HG03520 (cell line): ENCODE measurements at regions not wholly inside any gene's neighbourhood (a gene's known extent, or its start where the extent isn't known, plus 50 kb on each side); places are given as distances from the start of the nearest gene placed in this dataset.
A peak's percentile ranks its signal among the peaks of the same experiment; 100 is the strongest.

Source experiments
- ATAC-seq: cut with Tn5 transposase; IDR thresholded peaks from one replicate; pipeline ENCODE4 v1.9.1; 2021; ENCODE audit warnings: mild to moderate bottlenecking, moderate library complexity; ENCODE audit not compliant: unreplicated experiment

GRCh38 chr12:93149229-93149628 lies 220.1 kb upstream of the EEA1 start:
- no peak for ATAC-seq

GRCh38 chr12:93151079-93151762 lies 222.1 kb upstream of the EEA1 start:
- no peak for ATAC-seq

- no peak for ATAC-seq
Observed at GRCh38 chr12:93152617-93153016, 223.5 kb upstream of the EEA1 start.

GRCh38 chr12:93153321-93153720 lies 224.2 kb upstream of the EEA1 start:
- ATAC-seq: no peak

- no peak for ATAC-seq
Observed at GRCh38 chr12:93154096-93154728, 223.5 kb upstream of the NUDT4 start.

- no peak for ATAC-seq
Observed at GRCh38 chr12:93154753-93155480, 222.8 kb upstream of the NUDT4 start.

- ATAC-seq: no peak
Observed at GRCh38 chr12:93156086-93156716, 221.5 kb upstream of the NUDT4 start.

- ATAC-seq: no peak
Observed at GRCh38 chr12:93157279-93157678, 220.4 kb upstream of the NUDT4 start.

- ATAC-seq: no peak
Observed at GRCh38 chr12:93158065-93158843, 219.5 kb upstream of the NUDT4 start.

GRCh38 chr12:93163260-93164036 lies 214.3 kb upstream of the NUDT4 start:
- ATAC-seq: no peak

GRCh38 chr12:93164103-93164880 lies 213.4 kb upstream of the NUDT4 start:
- no peak for ATAC-seq

GRCh38 chr12:93165384-93165932 lies 212.3 kb upstream of the NUDT4 start:
- no peak for ATAC-seq

- peak; percentile 75 for ATAC-seq
Observed at GRCh38 chr12:93166541-93167307, 211.0 kb upstream of the NUDT4 start.

GRCh38 chr12:93167331-93167730 lies 210.4 kb upstream of the NUDT4 start:
- no peak for ATAC-seq

- peak; percentile 43 for ATAC-seq
Observed at GRCh38 chr12:93167841-93168492, 209.8 kb upstream of the NUDT4 start.

GRCh38 chr12:93168751-93169150 lies 209.0 kb upstream of the NUDT4 start:
- ATAC-seq: no peak

- ATAC-seq: no peak
Observed at GRCh38 chr12:93169536-93169935, 208.2 kb upstream of the NUDT4 start.

- no peak for ATAC-seq
Observed at GRCh38 chr12:93170928-93171327, 206.8 kb upstream of the NUDT4 start.
